H9 (cell line): ENCODE measurements at regions not wholly inside any gene's neighbourhood (a gene's known extent, or its start where the extent isn't known, plus 50 kb on each side); places are given as distances from the start of the nearest gene placed in this dataset.
A peak's percentile ranks its signal among the peaks of the same experiment; 100 is the strongest.

ENCODE experiments used
- DNase-seq: peaks from one replicate; pipeline ENCODE4 v3.0.0-alpha.2; 2017
- H2AFZ ChIP-seq: one replicate; pipeline ENCODE4 v1.6.1; 2013; ENCODE audit warnings: mild to moderate bottlenecking, low read length, control low read depth, moderate library complexity
- H2AK5ac ChIP-seq: 2 replicates; pipeline ENCODE4 v1.6.1; 2013; ENCODE audit warnings: low read length, control low read depth, mixed read lengths; ENCODE audit not compliant: insufficient read length
- H2BK120ac ChIP-seq: one replicate; pipeline ENCODE4 v1.6.1; 2013; ENCODE audit warnings: low read depth, mild to moderate bottlenecking, low read length, control low read depth, inconsistent platforms; ENCODE audit not compliant: poor library complexity, severe bottlenecking
- H2BK12ac ChIP-seq: 2 replicates; pipeline ENCODE4 v1.6.1; 2013; ENCODE audit warnings: low read length, control low read depth, mixed read lengths, low read depth; ENCODE audit not compliant: insufficient read length
- H2BK15ac ChIP-seq: 2 replicates; pipeline ENCODE4 v1.6.1; 2013; ENCODE audit warnings: low read depth, low read length, control low read depth
- H2BK20ac ChIP-seq: one replicate; pipeline ENCODE4 v1.6.1; 2013; ENCODE audit warnings: low read depth, mild to moderate bottlenecking, low read length, control low read depth, inconsistent platforms; ENCODE audit not compliant: poor library complexity, severe bottlenecking
- H2BK5ac ChIP-seq: 2 replicates; pipeline ENCODE4 v1.6.1; 2013; ENCODE audit warnings: low read length, control low read depth, mixed read lengths; ENCODE audit not compliant: insufficient read length
- H3K14ac ChIP-seq: 2 replicates; pipeline ENCODE4 v1.6.1; 2013; ENCODE audit warnings: low read length, control low read depth; ENCODE audit not compliant: insufficient read depth
- H3K18ac ChIP-seq: 2 replicates; pipeline ENCODE4 v1.6.1; 2013; ENCODE audit warnings: low read depth, mild to moderate bottlenecking, mixed read lengths, low read length, control low read depth; ENCODE audit not compliant: insufficient read length
- H3K23ac ChIP-seq: 2 replicates; pipeline ENCODE4 v1.6.1; 2013; ENCODE audit warnings: low read length, control low read depth, mixed read lengths, low read depth; ENCODE audit not compliant: insufficient read length
- H3K23me2 ChIP-seq: 2 replicates; pipeline ENCODE4 v1.6.1; 2013; ENCODE audit warnings: low read depth, mild to moderate bottlenecking, mixed read lengths, low read length, control low read depth; ENCODE audit not compliant: insufficient read length, poor library complexity, severe bottlenecking
- H3K27ac ChIP-seq: 2 replicates; pipeline ENCODE4 v1.5.1; 2013; ENCODE audit warnings: low read length, control low read depth, mixed read lengths, low read depth; ENCODE audit not compliant: insufficient read length
- H3K27me3 ChIP-seq: 2 replicates; pipeline ENCODE4 v1.6.1; 2013; ENCODE audit warnings: low read length, control low read depth, inconsistent platforms; ENCODE audit not compliant: insufficient read depth
- H3K4ac ChIP-seq: 2 replicates; pipeline ENCODE4 v1.6.1; 2013; ENCODE audit warnings: low read depth, mild to moderate bottlenecking, control low read depth, inconsistent platforms, low read length, moderate library complexity
- H3K4me1 ChIP-seq: 2 replicates; pipeline ENCODE4 v1.6.1; 2013; ENCODE audit warnings: low read length, control low read depth, inconsistent platforms; ENCODE audit not compliant: insufficient read depth
- H3K4me2 ChIP-seq: 2 replicates; pipeline ENCODE4 v1.6.1; 2013; ENCODE audit warnings: low read length, control low read depth, mixed read lengths; ENCODE audit not compliant: insufficient read length, insufficient read depth
- H3K56ac ChIP-seq: 2 replicates; pipeline ENCODE4 v1.6.1; 2013; ENCODE audit warnings: low read depth, mild to moderate bottlenecking, mixed read lengths, low read length, control low read depth; ENCODE audit not compliant: insufficient read length
- H3K79me1 ChIP-seq: 2 replicates; pipeline ENCODE4 v1.6.1; 2013; ENCODE audit warnings: low read depth, mild to moderate bottlenecking, moderate library complexity, low read length, control low read depth, inconsistent platforms; ENCODE audit not compliant: insufficient read depth, poor library complexity, severe bottlenecking
- H3K79me2 ChIP-seq: 2 replicates; pipeline ENCODE4 v1.6.1; 2013; ENCODE audit warnings: low read length, control low read depth, inconsistent platforms; ENCODE audit not compliant: insufficient read depth
- H3K9ac ChIP-seq: 2 replicates; pipeline ENCODE4 v1.6.1; 2013; ENCODE audit warnings: low read length, control low read depth, mixed read lengths; ENCODE audit not compliant: insufficient read length; ENCODE audit errors: extremely low read depth
- H3K9me3 ChIP-seq: one replicate; pipeline ENCODE4 v1.6.1; 2013; ENCODE audit warnings: low read depth, low read length, inconsistent platforms; ENCODE audit not compliant: control insufficient read depth
- H3T11ph ChIP-seq: one replicate; pipeline ENCODE4 v1.6.1; 2013; ENCODE audit warnings: mild to moderate bottlenecking, low read length, control low read depth, inconsistent platforms
- H4K20me1 ChIP-seq: one replicate; pipeline ENCODE4 v1.6.1; 2013; ENCODE audit not compliant: control insufficient read depth, insufficient read length, insufficient read depth
- H4K5ac ChIP-seq: 2 replicates; pipeline ENCODE4 v1.6.1; 2013; ENCODE audit warnings: low read depth, mild to moderate bottlenecking, mixed read lengths, low read length, control low read depth; ENCODE audit not compliant: insufficient read length
- H4K8ac ChIP-seq: replicated peaks from 2 replicates; pipeline ENCODE4 v1.6.1; 2013; ENCODE audit warnings: low read length, control low read depth, mixed read lengths, low read depth; ENCODE audit not compliant: insufficient read length
- H4K91ac ChIP-seq: 2 replicates; pipeline ENCODE4 v1.6.1; 2013; ENCODE audit warnings: low read depth, mild to moderate bottlenecking, moderate library complexity, mixed read lengths, low read length, control low read depth; ENCODE audit not compliant: insufficient read length
- H3K27ac Mint-ChIP-seq, 3 experiments: 2 replicates in 2 of 3; 3 replicates in 1 of 3; pipeline ENCODE4 v1.8.0; 2020 to 2021; ENCODE audit warnings: mixed read lengths in 3 of 3, mild to moderate bottlenecking in 1 of 3, moderate library complexity in 1 of 3
- H3K27me3 Mint-ChIP-seq: 2 replicates; pipeline ENCODE4 v1.8.0; 2021; ENCODE audit warnings: low read depth, mild to moderate bottlenecking, moderate library complexity, mixed read lengths
- H3K36me3 Mint-ChIP-seq, 3 experiments: 2 replicates in 2 of 3; 3 replicates in 1 of 3; pipeline ENCODE4 v1.8.0; 2020 to 2021; ENCODE audit warnings: low read depth in 3 of 3, mixed read lengths in 3 of 3; ENCODE audit not compliant: insufficient read depth in 1 of 3
- H3K4me1 Mint-ChIP-seq, 2 experiments: 2 replicates each; pipeline ENCODE4 v1.8.0; 2020; ENCODE audit warnings: mixed read lengths in 2 of 2
- H3K4me3 Mint-ChIP-seq, 2 experiments: 2 replicates in 1 of 2; 3 replicates in 1 of 2; pipeline ENCODE4 v1.8.0; 2020 to 2021; ENCODE audit warnings: mild to moderate bottlenecking in 2 of 2, mixed read lengths in 2 of 2, moderate library complexity in 1 of 2
- H3K9me3 Mint-ChIP-seq, 2 experiments: 2 replicates in 1 of 2; 3 replicates in 1 of 2; pipeline ENCODE4 v1.8.0; 2020; ENCODE audit warnings: mild to moderate bottlenecking in 2 of 2, mixed read lengths in 2 of 2, moderate library complexity in 1 of 2
- WGBS: extraction: QIAGEN DNeasy Blood & Tissue Kit; methylation state at CpG from one replicate; pipeline ENCODE4 v1.1.7; 2013; ENCODE audit warnings: missing lambda C conversion rate, low lambda C conversion rate, mixed read lengths; ENCODE audit not compliant: insufficient read length; ENCODE audit errors: extremely low coverage; 5-methylcytosine and 5-hydroxymethylcytosine counted together
- TF ChIP-seq, protein P1 (sequence below): fragments of 200-600 bp; sonication (generic); conservative IDR thresholded peaks from 3 replicates; pipeline ENCODE4 v1.8.0; 2021; ENCODE audit warnings: antibody characterized with exemption, mild to moderate bottlenecking

DNA sequence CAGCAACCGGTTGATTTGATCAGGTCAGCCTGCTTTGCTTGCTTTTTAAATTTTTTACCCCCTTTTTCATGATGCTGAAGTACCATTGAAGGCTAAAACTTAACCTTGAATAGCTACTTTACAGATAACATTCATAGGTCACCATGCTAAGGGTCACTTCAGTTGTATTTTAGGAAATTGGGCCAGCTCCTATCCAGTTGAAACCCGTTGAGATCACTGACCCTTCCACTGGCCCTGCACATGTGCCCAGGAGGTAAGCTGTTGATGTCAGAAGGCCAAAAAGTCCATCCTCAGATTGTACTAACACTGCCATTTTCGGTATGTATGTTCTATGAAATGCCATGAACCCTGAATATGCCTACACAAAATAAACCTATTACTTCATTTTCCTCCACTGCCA is 133.0 kb upstream of the FAT4 start:
- H3K36me3 Mint-ChIP-seq: no peaks in the 10 kb centered on the region
- Histone ChIP-seq H4K5ac (no peak overlapping the region), H2AFZ (no peak overlapping the region), H4K20me1 (no peaks in the 10 kb centered on the region), H3K18ac (no peak overlapping the region), H3K23ac (no peak overlapping the region), H2BK5ac (no peak overlapping the region), H4K8ac (no peak overlapping the region), H2BK120ac (no peak overlapping the region), H3T11ph (no peak overlapping the region), H3K4ac (no peak overlapping the region), H3K14ac (no peak overlapping the region), H3K79me1 (no peaks in the 10 kb centered on the region), H2BK12ac (no peak overlapping the region), H4K91ac (no peak overlapping the region), H3K56ac (no peak overlapping the region), H3K9me3 (no peaks in the 10 kb centered on the region), H2BK15ac (no peak overlapping the region), H3K79me2 (no peaks in the 10 kb centered on the region), H2AK5ac (no peak overlapping the region), H3K27me3 (no peaks in the 10 kb centered on the region), H3K4me1 (no peaks in the 10 kb centered on the region; the same call in 1 of the 2 replicates), H2BK20ac (no peak overlapping the region), H3K9ac (no peak overlapping the region), H3K27ac (no peak overlapping the region), H3K4me2 (no peak overlapping the region), H3K23me2 (no peaks in the 10 kb centered on the region)
- H3K9me3 Mint-ChIP-seq: no peaks in the 10 kb centered on the region
- H3K27me3 Mint-ChIP-seq: no peaks in the 10 kb centered on the region
- peak overlapping the region in 1 of 3 experiments; percentile 34; a peak in 1 of 7 replicates for H3K27ac Mint-ChIP-seq
- TF ChIP-seq, protein P1, sequence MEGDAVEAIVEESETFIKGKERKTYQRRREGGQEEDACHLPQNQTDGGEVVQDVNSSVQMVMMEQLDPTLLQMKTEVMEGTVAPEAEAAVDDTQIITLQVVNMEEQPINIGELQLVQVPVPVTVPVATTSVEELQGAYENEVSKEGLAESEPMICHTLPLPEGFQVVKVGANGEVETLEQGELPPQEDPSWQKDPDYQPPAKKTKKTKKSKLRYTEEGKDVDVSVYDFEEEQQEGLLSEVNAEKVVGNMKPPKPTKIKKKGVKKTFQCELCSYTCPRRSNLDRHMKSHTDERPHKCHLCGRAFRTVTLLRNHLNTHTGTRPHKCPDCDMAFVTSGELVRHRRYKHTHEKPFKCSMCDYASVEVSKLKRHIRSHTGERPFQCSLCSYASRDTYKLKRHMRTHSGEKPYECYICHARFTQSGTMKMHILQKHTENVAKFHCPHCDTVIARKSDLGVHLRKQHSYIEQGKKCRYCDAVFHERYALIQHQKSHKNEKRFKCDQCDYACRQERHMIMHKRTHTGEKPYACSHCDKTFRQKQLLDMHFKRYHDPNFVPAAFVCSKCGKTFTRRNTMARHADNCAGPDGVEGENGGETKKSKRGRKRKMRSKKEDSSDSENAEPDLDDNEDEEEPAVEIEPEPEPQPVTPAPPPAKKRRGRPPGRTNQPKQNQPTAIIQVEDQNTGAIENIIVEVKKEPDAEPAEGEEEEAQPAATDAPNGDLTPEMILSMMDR: no peak
- no CpG with 5 or more reads among the region's 3 CpGs for WGBS
- no peaks in the 10 kb centered on the region for H3K4me1 Mint-ChIP-seq
- no peak overlapping the region for H3K4me3 Mint-ChIP-seq
- no peak for DNase-seq
